Endodermal cell (in vitro differentiated cells): ENCODE measurements at regions not wholly inside any gene's neighbourhood (a gene's known extent, or its start where the extent isn't known, plus 50 kb on each side); places are given as distances from the start of the nearest gene placed in this dataset.

Experiments used
- DNase-seq: peaks from one replicate; pipeline ENCODE4 v3.0.0-alpha.2; 2017
- H3K27ac ChIP-seq: 2 replicates; pipeline ENCODE4 v1.5.1; 2013; ENCODE audit warnings: mild to moderate bottlenecking, low read depth, low read length, moderate library complexity
- H3K27me3 ChIP-seq: 2 replicates; pipeline ENCODE4 v1.6.1; 2013; ENCODE audit warnings: mild to moderate bottlenecking, low read length, moderate library complexity; ENCODE audit not compliant: insufficient read depth, control insufficient read depth, poor library complexity, severe bottlenecking
- H3K36me3 ChIP-seq: 2 replicates; pipeline ENCODE4 v1.7.0; 2013; ENCODE audit warnings: mild to moderate bottlenecking, low read length, moderate library complexity; ENCODE audit not compliant: control insufficient read depth, insufficient read depth
- H3K4me1 ChIP-seq: one replicate; pipeline ENCODE4 v1.7.0; 2013; ENCODE audit warnings: low read length; ENCODE audit not compliant: control insufficient read depth, insufficient read depth
- H3K4me3 ChIP-seq: 2 replicates; pipeline ENCODE4 v1.5.1; 2013; ENCODE audit warnings: mild to moderate bottlenecking, low read length, moderate library complexity
- H3K9ac ChIP-seq: 2 replicates; pipeline ENCODE4 v1.6.1; 2013; ENCODE audit warnings: mild to moderate bottlenecking, low read length, moderate library complexity; ENCODE audit not compliant: poor library complexity, severe bottlenecking; ENCODE audit errors: extremely low read depth
- H3K9me3 ChIP-seq: 2 replicates; pipeline ENCODE4 v1.6.1; 2013; ENCODE audit warnings: mild to moderate bottlenecking, low read length, moderate library complexity; ENCODE audit not compliant: control insufficient read depth
- H3K27ac Mint-ChIP-seq: 2 replicates; pipeline ENCODE4 v1.8.0; 2020; ENCODE audit warnings: mixed read lengths
- H3K27me3 Mint-ChIP-seq: 2 replicates; pipeline ENCODE4 v1.8.0; 2021; ENCODE audit warnings: mild to moderate bottlenecking, mixed read lengths; ENCODE audit not compliant: insufficient read depth
- H3K36me3 Mint-ChIP-seq: 2 replicates; pipeline ENCODE4 v1.8.0; 2020; ENCODE audit warnings: low read depth, mixed read lengths
- H3K4me1 Mint-ChIP-seq: 2 replicates; pipeline ENCODE4 v1.8.0; 2020; ENCODE audit warnings: mixed read lengths
- H3K4me3 Mint-ChIP-seq: 2 replicates; pipeline ENCODE4 v1.8.0; 2020; ENCODE audit warnings: mild to moderate bottlenecking, moderate library complexity, mixed read lengths
- H3K9me3 Mint-ChIP-seq: 2 replicates; pipeline ENCODE4 v1.8.0; 2020; ENCODE audit warnings: mild to moderate bottlenecking, mixed read lengths
- CTCF ChIP-seq: fragments of 200-600 bp; sonication (generic); conservative IDR thresholded peaks from 2 replicates; pipeline ENCODE4 v1.5.0; 2021; ENCODE audit warnings: antibody characterized with exemption, mild to moderate bottlenecking
- WGBS, 2 experiments: methylation state at CpG; one replicate each; pipeline versions ENCODE4 v1.1.5 to v1.1.7; 2013; ENCODE audit warnings: missing lambda C conversion rate in 2 of 2, mixed read lengths in 1 of 2; ENCODE audit not compliant: insufficient coverage in 1 of 2, insufficient read length in 1 of 2; 5-methylcytosine and 5-hydroxymethylcytosine counted together

- H3K9ac ChIP-seq, result no peak overlapping the region
- H3K36me3 Mint-ChIP-seq, result no peaks in the 10 kb centered on the region
- no peak overlapping the region for H3K27ac ChIP-seq
- H3K9me3 Mint-ChIP-seq, result peaks cover 15% of the 10 kb centered on the region
- no peak for DNase-seq
- H3K4me1 ChIP-seq, result no peaks in the 10 kb centered on the region
- peaks cover 14% of the 10 kb centered on the region for H3K9me3 ChIP-seq
- H3K4me1 Mint-ChIP-seq, result no peaks in the 10 kb centered on the region
- H3K4me3 ChIP-seq, result no peak overlapping the region
- no peaks in the 10 kb centered on the region for H3K36me3 ChIP-seq
- TF ChIP-seq CTCF, result no peak
- H3K4me3 Mint-ChIP-seq, result no peak overlapping the region
- no peaks in the 10 kb centered on the region for H3K27me3 Mint-ChIP-seq
- WGBS, 2 experiments, result 89 to 97% methylated on average over 6 of the region's 6 CpGs
- no peak overlapping the region for H3K27ac Mint-ChIP-seq
- H3K27me3 ChIP-seq, result no peaks in the 10 kb centered on the region
Observed at GRCh38 chr21:35284199-35284598, 235.1 kb upstream of the RUNX1 start.

- H3K9me3 ChIP-seq, result peaks cover 10% of the 10 kb centered on the region
Observed at GRCh38 chr21:35282944-35283343, 233.8 kb upstream of the RUNX1 start.

GRCh38 chr21:35281956-35282355 is 232.9 kb upstream of the RUNX1 start:
- TF ChIP-seq CTCF, result no peak
- 86 to 87% methylated on average over 3 of the region's 3 CpGs for WGBS, 2 experiments
- no peak overlapping the region for H3K4me3 Mint-ChIP-seq

More at GRCh38 chr21:35282944-35283343, 233.8 kb upstream of the RUNX1 start:
- no peaks in the 10 kb centered on the region for H3K27me3 Mint-ChIP-seq
- no peak overlapping the region for H3K27ac Mint-ChIP-seq
- no peak overlapping the region for H3K4me3 ChIP-seq
- no peaks in the 10 kb centered on the region for H3K27me3 ChIP-seq
- 90 to 94% methylated on average over 2 to 5 of the region's 5 CpGs for whole genome bisulfite sequencing, 2 experiments
- no peak overlapping the region for H3K4me3 Mint-ChIP-seq
- no peaks in the 10 kb centered on the region for H3K36me3 Mint-ChIP-seq
- no peak for TF ChIP-seq CTCF
- H3K9ac ChIP-seq, result no peak overlapping the region
- H3K4me1 ChIP-seq, result no peaks in the 10 kb centered on the region
- H3K9me3 Mint-ChIP-seq, result peaks cover 12% of the 10 kb centered on the region
- no peaks in the 10 kb centered on the region for H3K36me3 ChIP-seq
- no peak for DNase-seq
- no peaks in the 10 kb centered on the region for H3K4me1 Mint-ChIP-seq
- no peak overlapping the region for H3K27ac ChIP-seq

More at GRCh38 chr21:35281956-35282355, 232.9 kb upstream of the RUNX1 start:
- Histone ChIP-seq H3K27ac (no peak overlapping the region), H3K27me3 (no peaks in the 10 kb centered on the region), H3K4me1 (no peaks in the 10 kb centered on the region), H3K36me3 (no peaks in the 10 kb centered on the region), H3K9me3 (no peaks in the 10 kb centered on the region), H3K9ac (no peak overlapping the region), H3K4me3 (no peak overlapping the region)
- no peaks in the 10 kb centered on the region for H3K36me3 Mint-ChIP-seq
- H3K27ac Mint-ChIP-seq, result peak overlapping the region; percentile 8
- H3K4me1 Mint-ChIP-seq, result no peaks in the 10 kb centered on the region
- no peaks in the 10 kb centered on the region for H3K27me3 Mint-ChIP-seq
- H3K9me3 Mint-ChIP-seq, result peaks cover 3% of the 10 kb centered on the region
- DNase-seq, result no peak
